ENCODE measurements at regions not wholly inside any gene's neighbourhood (a gene's known extent, or its start where the extent isn't known, plus 50 kb on each side); places are given as distances from the start of the nearest gene placed in this dataset.

- no peak for DNase-seq (ENCODE audit: low read depth, low spot score)
These were observed 186.5 kb downstream of the SNX19 start for GRCh38 chr11:130729678-130730300.

DNA sequence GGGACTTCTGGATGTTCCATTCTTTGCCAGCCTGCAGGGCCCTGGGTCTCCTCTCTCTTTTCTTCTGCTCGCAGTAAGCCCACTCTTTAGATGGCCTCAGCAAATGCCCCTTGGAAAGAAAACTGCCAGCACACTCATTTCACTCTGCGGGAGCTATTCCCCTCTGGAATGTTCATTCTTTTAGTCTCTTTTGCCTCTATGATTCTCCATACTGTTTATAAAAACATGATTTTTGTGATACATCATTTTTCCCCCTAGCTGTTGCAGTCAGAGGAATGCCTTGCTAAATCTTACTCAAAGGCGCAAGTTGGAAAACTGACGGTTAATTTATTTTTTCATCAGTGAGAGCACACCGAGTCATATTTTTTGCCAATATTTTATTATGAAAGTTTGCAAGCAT lies 184.9 kb downstream of the SNX19 start:
- no peak for DNase-seq (ENCODE audit: low read depth, low spot score)

- DNase-seq (ENCODE audit: low read depth, low spot score): no peak
These were observed 183.8 kb downstream of the SNX19 start for GRCh38 chr11:130732476-130732875.

GRCh38 chr11:130737041-130737830 lies 179.0 kb downstream of the SNX19 start:
- DNase-seq (ENCODE audit: low read depth, low spot score): no peak

DNA sequence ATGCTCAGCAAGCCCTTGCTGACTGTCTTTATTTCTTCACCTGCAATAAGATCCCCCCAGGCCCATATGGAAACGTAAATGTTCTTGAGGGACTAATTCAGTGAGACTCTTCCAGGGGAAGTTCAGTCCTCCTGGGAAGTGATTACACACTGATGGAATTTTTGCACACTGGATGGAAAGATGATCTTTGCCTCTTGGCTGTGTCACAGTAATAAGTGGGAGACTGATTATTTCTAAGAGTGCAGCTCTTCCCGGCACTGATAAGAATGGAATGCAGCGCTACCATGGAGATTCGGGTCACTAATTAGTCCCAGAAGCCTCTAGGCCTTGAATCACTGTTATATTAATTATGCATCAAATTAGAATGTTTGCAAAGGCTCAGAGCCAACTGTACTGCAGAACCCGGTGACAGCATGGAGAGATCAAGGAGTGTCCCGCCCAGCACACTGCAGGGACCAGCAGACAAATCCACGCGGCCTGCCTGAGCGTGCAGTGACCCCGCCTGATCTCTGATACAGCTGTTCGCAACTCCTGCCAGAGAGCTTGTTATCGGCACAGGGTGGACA lies 178.3 kb downstream of the SNX19 start:
- DNase-seq (ENCODE audit: low read depth, low spot score): peak; percentile 64

GRCh38 chr11:130738611-130739010 lies 177.7 kb downstream of the SNX19 start:
- DNase-seq (ENCODE audit: low read depth, low spot score): no peak

- no peak for DNase-seq (ENCODE audit: low read depth, low spot score)
These were observed 175.5 kb downstream of the SNX19 start for GRCh38 chr11:130740819-130741218.

GRCh38 chr11:130744794-130745193 lies 171.5 kb downstream of the SNX19 start:
- no peak for DNase-seq (ENCODE audit: low read depth, low spot score)

GRCh38 chr11:130749216-130749615 lies 167.1 kb downstream of the SNX19 start:
- DNase-seq (ENCODE audit: low read depth, low spot score): no peak

DNA sequence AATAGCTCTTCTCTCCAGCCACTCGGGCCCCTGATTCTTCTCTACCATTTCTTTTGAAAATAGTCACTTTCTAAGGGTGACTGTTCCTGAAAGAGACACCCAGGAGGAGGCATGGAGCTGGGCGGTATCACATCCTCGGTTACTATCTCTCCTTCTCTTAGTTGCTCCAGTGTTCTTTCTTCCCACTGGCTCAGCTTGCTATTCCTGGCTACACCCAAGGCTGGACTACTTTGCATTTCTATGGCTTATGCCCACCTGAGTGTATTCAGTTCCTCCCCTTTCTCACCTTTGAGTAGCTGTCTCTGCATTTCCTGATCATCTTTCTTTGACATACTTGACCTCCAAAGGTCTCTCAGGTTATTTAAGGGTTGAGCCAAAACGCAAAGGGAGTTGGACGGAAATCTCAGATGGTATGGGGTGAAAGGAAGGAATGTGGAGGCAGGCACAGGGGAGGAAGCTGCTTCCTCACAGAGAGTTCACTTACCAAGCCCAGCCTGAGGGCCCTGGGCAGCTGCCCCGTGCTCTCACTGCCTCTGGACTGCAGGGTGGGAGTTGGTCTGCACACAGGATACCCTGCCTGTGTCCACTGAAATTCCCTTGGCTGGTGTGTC lies 155.7 kb downstream of the SNX19 start:
- no peak for DNase-seq (ENCODE audit: low read depth, low spot score)

GRCh38 chr11:130761560-130762220 lies 154.6 kb downstream of the SNX19 start:
- DNase-seq (ENCODE audit: low read depth, low spot score): no peak

- no peak for DNase-seq (ENCODE audit: low read depth, low spot score)
These were observed 153.6 kb downstream of the SNX19 start for GRCh38 chr11:130762638-130763037.

GRCh38 chr11:130763087-130763980 lies 152.9 kb downstream of the SNX19 start:
- no peak for DNase-seq (ENCODE audit: low read depth, low spot score)

- no peak for DNase-seq (ENCODE audit: low read depth, low spot score)
These were observed 150.9 kb downstream of the SNX19 start for GRCh38 chr11:130765406-130765805.

GRCh38 chr11:130765951-130766649 lies 150.2 kb downstream of the SNX19 start:
- no peak for DNase-seq (ENCODE audit: low read depth, low spot score)

- no peak for DNase-seq (ENCODE audit: low read depth, low spot score)
These were observed 149.4 kb downstream of the SNX19 start for GRCh38 chr11:130766650-130767565.

GRCh38 chr11:130769782-130770535 lies 146.3 kb downstream of the SNX19 start:
- no peak for DNase-seq (ENCODE audit: low read depth, low spot score)

- DNase-seq (ENCODE audit: low read depth, low spot score): no peak
These were observed 144.6 kb downstream of the SNX19 start for GRCh38 chr11:130771708-130772107.
